ENCODE measurements at regions not wholly inside any gene's neighbourhood (a gene's known extent, or its start where the extent isn't known, plus 50 kb on each side); places are given as distances from the start of the nearest gene placed in this dataset.

DNA sequence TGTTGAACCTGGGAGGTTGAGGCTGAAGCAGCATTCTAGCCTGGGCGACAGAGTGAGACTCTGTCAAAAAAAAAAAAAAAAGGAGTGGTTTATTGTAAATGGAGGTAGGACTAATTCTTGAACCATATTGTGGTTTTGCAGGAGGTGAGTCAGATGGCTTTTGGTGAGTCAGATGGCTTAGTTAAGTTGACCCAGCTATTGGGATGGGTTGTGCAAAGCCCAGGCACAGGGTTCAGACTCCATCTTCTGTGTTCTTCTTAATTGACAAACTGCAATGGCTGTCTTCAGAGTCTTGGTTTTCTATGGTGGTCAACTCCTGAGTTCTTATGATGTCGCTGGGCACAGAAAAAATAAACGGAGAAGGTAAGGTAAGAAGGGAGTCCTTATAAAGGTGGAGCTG, 182.7 kb downstream of the ADAMTS15 start:
- DNase-seq (ENCODE audit: low spot score in 2 of 2) = no peak
- no peak overlapping the region for H3K4me3 ChIP-seq (ENCODE audit: low read depth, poor library complexity, severe bottlenecking)
- intact Hi-C loops (cut with DNase I; ENCODE audit: low total_unique reads) = no loop called here
- WGBS, 2 donors = 94 to 96% methylated on average over 3 of the region's 3 CpGs
- TF ChIP-seq, protein P1, sequence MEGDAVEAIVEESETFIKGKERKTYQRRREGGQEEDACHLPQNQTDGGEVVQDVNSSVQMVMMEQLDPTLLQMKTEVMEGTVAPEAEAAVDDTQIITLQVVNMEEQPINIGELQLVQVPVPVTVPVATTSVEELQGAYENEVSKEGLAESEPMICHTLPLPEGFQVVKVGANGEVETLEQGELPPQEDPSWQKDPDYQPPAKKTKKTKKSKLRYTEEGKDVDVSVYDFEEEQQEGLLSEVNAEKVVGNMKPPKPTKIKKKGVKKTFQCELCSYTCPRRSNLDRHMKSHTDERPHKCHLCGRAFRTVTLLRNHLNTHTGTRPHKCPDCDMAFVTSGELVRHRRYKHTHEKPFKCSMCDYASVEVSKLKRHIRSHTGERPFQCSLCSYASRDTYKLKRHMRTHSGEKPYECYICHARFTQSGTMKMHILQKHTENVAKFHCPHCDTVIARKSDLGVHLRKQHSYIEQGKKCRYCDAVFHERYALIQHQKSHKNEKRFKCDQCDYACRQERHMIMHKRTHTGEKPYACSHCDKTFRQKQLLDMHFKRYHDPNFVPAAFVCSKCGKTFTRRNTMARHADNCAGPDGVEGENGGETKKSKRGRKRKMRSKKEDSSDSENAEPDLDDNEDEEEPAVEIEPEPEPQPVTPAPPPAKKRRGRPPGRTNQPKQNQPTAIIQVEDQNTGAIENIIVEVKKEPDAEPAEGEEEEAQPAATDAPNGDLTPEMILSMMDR (IDR thresholded peaks at IDR 0.05) = no peak
- TF ChIP-seq POLR2A (IDR thresholded peaks at IDR 0.05) = no peak

DNA sequence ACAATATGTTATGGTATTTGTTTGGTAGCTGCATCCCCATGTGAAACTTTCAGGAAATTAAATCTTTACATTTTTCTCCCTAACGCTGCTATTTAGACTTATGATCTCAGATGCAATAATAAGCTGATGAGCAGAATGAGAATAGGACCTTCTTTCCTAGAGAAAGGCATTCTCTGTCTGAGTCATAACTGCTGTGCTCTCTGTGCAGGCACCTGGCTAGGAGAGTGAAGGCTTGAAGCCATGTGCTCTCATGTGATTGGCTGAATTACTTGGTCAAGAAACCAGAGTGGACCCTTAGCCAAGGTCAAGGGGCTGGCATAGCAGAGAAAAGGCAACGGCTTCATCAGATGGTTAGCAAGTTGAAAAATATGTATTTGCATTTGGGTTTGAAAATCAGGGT, 185.0 kb downstream of the ADAMTS15 start:
- no peak for TF ChIP-seq POLR2A (IDR thresholded peaks at IDR 0.05)
- TF ChIP-seq, protein P1 (IDR thresholded peaks at IDR 0.05) = no peak
- 80% methylated on average over 2 of the region's 2 CpGs for WGBS, 2 donors
- no peak overlapping the region for H3K4me3 ChIP-seq (ENCODE audit: low read depth, poor library complexity, severe bottlenecking)
- intact Hi-C loops (cut with DNase I; ENCODE audit: low total_unique reads) = no loop called here
- no peak for DNase-seq (ENCODE audit: low spot score in 2 of 2)

DNA sequence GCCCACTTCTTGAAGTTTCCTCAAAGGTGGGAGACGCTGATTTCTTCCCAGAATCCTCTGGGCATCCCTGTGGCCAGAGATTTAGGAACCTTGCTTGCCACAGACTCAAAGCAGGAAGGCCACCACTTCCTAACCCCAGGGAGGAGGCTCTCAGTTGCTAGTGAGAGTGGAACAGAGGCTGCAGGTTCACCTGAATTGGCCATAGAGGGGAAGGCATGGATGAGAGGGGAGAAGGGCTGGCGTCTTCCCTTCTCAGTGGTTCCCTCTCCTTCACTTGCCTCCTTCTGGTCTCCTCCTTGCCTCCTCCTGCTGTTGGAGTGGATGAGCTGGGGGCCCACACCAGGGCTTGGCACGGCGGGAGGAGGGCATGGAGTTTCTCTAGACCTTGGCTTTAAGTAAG, 185.7 kb downstream of the ADAMTS15 start:
- 89 to 94% methylated on average over 4 of the region's 4 CpGs for WGBS, 2 donors
- no peak overlapping the region for H3K4me3 ChIP-seq (ENCODE audit: low read depth, poor library complexity, severe bottlenecking)
- intact Hi-C loops (cut with DNase I; ENCODE audit: low total_unique reads) = no loop called here
- TF ChIP-seq, protein P1 (IDR thresholded peaks at IDR 0.05) = no peak
- no peak for TF ChIP-seq POLR2A (IDR thresholded peaks at IDR 0.05)
- DNase-seq (ENCODE audit: low spot score in 2 of 2) = no peak

DNA sequence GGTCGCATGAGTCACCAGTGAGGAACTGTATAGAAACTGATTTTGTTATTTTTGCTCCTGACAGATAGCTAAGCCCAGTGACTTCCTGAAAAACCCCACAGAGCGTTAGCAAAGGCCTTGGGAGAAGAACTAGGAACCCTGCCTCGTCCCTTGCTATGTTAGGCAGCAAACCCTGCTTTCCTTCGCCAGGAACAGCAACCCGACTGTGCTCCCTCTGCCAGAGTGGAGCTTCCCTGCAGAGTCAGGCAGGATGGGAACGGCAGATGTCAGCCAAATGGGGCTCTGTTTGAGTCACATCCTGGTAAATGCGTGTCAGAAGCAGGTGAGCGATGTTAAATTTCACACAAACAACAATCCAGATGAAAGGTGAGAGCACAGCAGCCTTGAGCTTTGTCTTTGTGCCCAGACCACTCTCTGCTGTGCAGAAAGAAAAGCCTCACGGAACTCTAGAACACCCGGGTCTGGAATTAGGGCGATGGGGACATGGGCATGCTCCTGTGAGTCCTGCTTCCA, 186.6 kb downstream of the ADAMTS15 start:
- DNase-seq (ENCODE audit: low spot score in 2 of 2) = no peak
- no peak overlapping the region for H3K4me3 ChIP-seq (ENCODE audit: low read depth, poor library complexity, severe bottlenecking)
- WGBS, 2 donors = 51 to 56% methylated on average over 11 of the region's 11 CpGs
- intact Hi-C loops (cut with DNase I; ENCODE audit: low total_unique reads) = no loop called here
- no peak for TF ChIP-seq POLR2A (IDR thresholded peaks at IDR 0.05)
- TF ChIP-seq, protein P1 (IDR thresholded peaks at IDR 0.05) = no peak

DNA sequence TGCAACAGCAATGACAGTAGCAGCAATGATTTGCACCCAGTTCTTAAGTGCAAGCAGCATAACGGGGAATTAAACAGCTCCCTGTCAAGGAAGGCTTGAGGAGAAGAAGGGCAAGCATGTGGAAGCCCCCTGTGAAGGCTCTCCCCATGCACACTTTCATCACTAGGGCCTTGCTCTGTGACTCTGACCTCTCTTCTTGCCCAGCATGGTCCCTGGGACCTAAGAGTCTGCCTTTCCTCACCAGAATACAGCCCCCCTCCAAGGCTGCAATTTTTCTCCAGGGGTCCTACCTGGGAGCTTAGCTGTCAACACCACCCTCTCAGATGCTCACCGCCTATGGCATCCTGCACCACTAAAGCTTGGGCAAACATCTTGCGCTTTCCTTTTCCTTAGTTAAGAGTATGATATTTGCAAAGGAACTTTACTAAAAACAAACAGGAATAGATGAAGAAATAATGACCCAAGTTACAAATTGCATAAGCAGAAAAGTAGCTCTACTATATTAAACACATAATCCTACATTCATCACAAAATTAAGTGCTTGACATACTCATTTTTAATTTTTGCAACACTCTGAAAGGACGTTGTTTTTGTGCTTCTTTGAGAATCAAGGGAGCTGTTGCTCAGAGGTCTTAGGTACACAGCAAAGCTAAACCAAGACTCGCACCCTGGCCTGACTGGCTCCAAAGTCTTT, 187.6 kb downstream of the ADAMTS15 start:
- no peak for DNase-seq (ENCODE audit: low spot score in 2 of 2)
- H3K4me3 ChIP-seq (ENCODE audit: low read depth, poor library complexity, severe bottlenecking) = no peak overlapping the region
- TF ChIP-seq, protein P1 (IDR thresholded peaks at IDR 0.05) = no peak
- no peak for TF ChIP-seq POLR2A (IDR thresholded peaks at IDR 0.05)
- WGBS, 2 donors = 87 to 94% methylated on average over 5 of the region's 5 CpGs
- intact Hi-C loops (cut with DNase I; ENCODE audit: low total_unique reads) = no loop called here
